NT2/D1 (cell line): ENCODE measurements at regions not wholly inside any gene's neighbourhood (a gene's known extent, or its start where the extent isn't known, plus 50 kb on each side); places are given as distances from the start of the nearest gene placed in this dataset.
"Not testable (repeated sequence)": the region's sequence is repeated elsewhere in the genome, so short reads cannot be mapped to it uniquely, and the experiment has no call there.

Experiments
- DNase-seq: peaks from one replicate; pipeline ENCODE4 v3.0.0-alpha.2; 2011; ENCODE audit warnings: low read depth, low spot score
- H3K27me3 ChIP-seq: 2 replicates; pipeline ENCODE4 v1.6.0; 2011; ENCODE audit warnings: mild to moderate bottlenecking; ENCODE audit not compliant: insufficient read length, insufficient read depth
- H3K36me3 ChIP-seq: 2 replicates; pipeline ENCODE4 v1.6.1; 2011; ENCODE audit warnings: mild to moderate bottlenecking, low read length, mixed read lengths; ENCODE audit not compliant: insufficient read depth, insufficient read length
- H3K4me1 ChIP-seq: 2 replicates; pipeline ENCODE4 v1.5.1; 2011; ENCODE audit not compliant: insufficient read depth, insufficient read length
- H3K4me3 ChIP-seq: 2 replicates; pipeline ENCODE4 v1.5.1; 2011; ENCODE audit warnings: low read depth; ENCODE audit not compliant: insufficient read length
- H3K9ac ChIP-seq: 2 replicates; pipeline ENCODE4 v1.6.0; 2011; ENCODE audit warnings: low read depth; ENCODE audit not compliant: insufficient read length
- H3K9me3 ChIP-seq: 2 replicates; pipeline ENCODE4 v1.5.1; 2011; ENCODE audit warnings: mild to moderate bottlenecking, low read length; ENCODE audit not compliant: insufficient read depth
- SUZ12 ChIP-seq: IDR thresholded peaks from 2 replicates; pipeline ENCODE4 v1.6.1; 2011; ENCODE audit not compliant: insufficient read length, insufficient read depth; ENCODE audit errors: extremely low read depth
- YY1 ChIP-seq: IDR thresholded peaks from 2 replicates; pipeline ENCODE4 v1.6.1; 2011; ENCODE audit not compliant: insufficient read length, insufficient read depth
- ZNF274 ChIP-seq: IDR thresholded peaks from 2 replicates; pipeline ENCODE4 v1.6.1; 2011; ENCODE audit warnings: mild to moderate bottlenecking, low read depth, low read length

GRCh38 chr16:72602499-72602898 lies 430.5 kb upstream of the PMFBP1 start:
- Histone ChIP-seq H3K36me3 (no peaks in the 10 kb centered on the region), H3K9me3 (no peaks in the 10 kb centered on the region), H3K9ac (no peak overlapping the region), H3K4me1 (peaks cover 2% of the 10 kb centered on the region), H3K4me3 (no peak overlapping the region), H3K27me3 (no peaks in the 10 kb centered on the region)
- no peak for DNase-seq
- TF ChIP-seq ZNF274 (no peak), SUZ12 (no peak), YY1 (no peak)

- no peak overlapping the region for H3K4me3 ChIP-seq
- no peaks in the 10 kb centered on the region for H3K4me1 ChIP-seq
- no peak overlapping the region for H3K9ac ChIP-seq
- no peak for DNase-seq
- H3K27me3 ChIP-seq = no peaks in the 10 kb centered on the region
- no peaks in the 10 kb centered on the region for H3K9me3 ChIP-seq
- TF ChIP-seq SUZ12 = no peak
- no peak for TF ChIP-seq YY1
- no peak for TF ChIP-seq ZNF274
- H3K36me3 ChIP-seq = no peaks in the 10 kb centered on the region
These were observed 426.7 kb upstream of the PMFBP1 start for GRCh38 chr16:72598696-72599095.

GRCh38 chr16:72597938-72598337 lies 426.0 kb upstream of the PMFBP1 start:
- H3K4me1 ChIP-seq = no peaks in the 10 kb centered on the region
- DNase-seq = no peak
- no peak overlapping the region for H3K4me3 ChIP-seq
- H3K9me3 ChIP-seq = no peaks in the 10 kb centered on the region
- H3K36me3 ChIP-seq = no peaks in the 10 kb centered on the region
- H3K27me3 ChIP-seq = no peaks in the 10 kb centered on the region
- TF ChIP-seq SUZ12 (no peak), YY1 (no peak), ZNF274 (no peak)
- H3K9ac ChIP-seq = no peak overlapping the region

GRCh38 chr16:72596373-72596772 lies 424.4 kb upstream of the PMFBP1 start:
- Histone ChIP-seq H3K9ac (no peak overlapping the region), H3K4me3 (no peak overlapping the region), H3K36me3 (no peaks in the 10 kb centered on the region), H3K9me3 (no peaks in the 10 kb centered on the region), H3K4me1 (no peaks in the 10 kb centered on the region), H3K27me3 (no peaks in the 10 kb centered on the region)
- DNase-seq = no peak
- no peak for TF ChIP-seq ZNF274
- TF ChIP-seq YY1 = no peak
- no peak for TF ChIP-seq SUZ12

GRCh38 chr16:72590151-72590937 lies 418.4 kb upstream of the PMFBP1 start:
- no peaks in the 10 kb centered on the region for H3K4me1 ChIP-seq
- no peaks in the 10 kb centered on the region for H3K9me3 ChIP-seq
- H3K27me3 ChIP-seq = no peaks in the 10 kb centered on the region
- TF ChIP-seq ZNF274 (no peak), YY1 (no peak), SUZ12 (no peak)
- no peak for DNase-seq
- H3K4me3 ChIP-seq = no peak overlapping the region
- no peaks in the 10 kb centered on the region for H3K36me3 ChIP-seq
- no peak overlapping the region for H3K9ac ChIP-seq

- TF ChIP-seq ZNF274 = no peak
- TF ChIP-seq SUZ12 = no peak
- no peak for TF ChIP-seq YY1
- Histone ChIP-seq H3K9me3 (no peaks in the 10 kb centered on the region), H3K9ac (no peak overlapping the region), H3K27me3 (no peaks in the 10 kb centered on the region), H3K36me3 (no peaks in the 10 kb centered on the region), H3K4me1 (no peaks in the 10 kb centered on the region), H3K4me3 (no peak overlapping the region)
- DNase-seq = no peak
These were observed 416.6 kb upstream of the PMFBP1 start for GRCh38 chr16:72588551-72588950.

- H3K36me3 ChIP-seq = not testable (repeated sequence)
These were observed 406.1 kb upstream of the PMFBP1 start for GRCh38 chr16:72578061-72578460.

More at GRCh38 chr16:72578061-72578460, 406.1 kb upstream of the PMFBP1 start:
- not testable (repeated sequence) for H3K4me1 ChIP-seq, H3K9me3 ChIP-seq, DNase-seq, H3K9ac ChIP-seq, H3K27me3 ChIP-seq, H3K4me3 ChIP-seq
